HEK293T (cell line): ENCODE measurements at regions not wholly inside any gene's neighbourhood (a gene's known extent, or its start where the extent isn't known, plus 50 kb on each side); places are given as distances from the start of the nearest gene placed in this dataset.

ENCODE experiments used
- CTCF ChIA-PET: fragments of 350-600 bp; formaldehyde crosslinking; extraction: SDS; loops from one replicate; lab custom pipeline; 2021; ENCODE audit warnings: antibody characterized with exemption, inconsistent platforms; lab: Yijun Ruan, JAX
- POLR2A ChIA-PET: fragments of 350-600 bp; formaldehyde crosslinking; extraction: SDS; loops from one replicate; lab custom pipeline; 2020; ENCODE audit warnings: antibody characterized with exemption, inconsistent platforms; lab: Yijun Ruan, JAX
- DNase-seq: peaks from one replicate; pipeline ENCODE4 v3.0.0; 2012; ENCODE audit warnings: mixed read lengths; ENCODE audit errors: extremely low spot score
- ARNT ChIP-seq: fragments of 450-650 bp; IDR thresholded peaks from 2 replicates; pipeline ENCODE4 v1.6.1; 2017; ENCODE audit warnings: mild to moderate bottlenecking
- BHLHE40 ChIP-seq: fragments of 450-650 bp; IDR thresholded peaks from 2 replicates; pipeline ENCODE4 v1.6.1; 2016; ENCODE audit warnings: mild to moderate bottlenecking, moderate library complexity, borderline replicate concordance
- CTBP1 ChIP-seq: fragments of 450-650 bp; IDR thresholded peaks from 2 replicates; pipeline ENCODE4 v1.6.1; 2016; ENCODE audit warnings: borderline replicate concordance
- ELF4 ChIP-seq: fragments of 450-650 bp; IDR thresholded peaks from 2 replicates; pipeline ENCODE4 v1.6.1; 2017; ENCODE audit warnings: antibody characterized with exemption
- FOXA1 ChIP-seq: fragments of 450-650 bp; IDR thresholded peaks from 2 replicates; pipeline ENCODE4 v1.6.1; 2016; ENCODE audit warnings: mild to moderate bottlenecking
- FOXK2 ChIP-seq: fragments of 450-650 bp; IDR thresholded peaks from 2 replicates; pipeline ENCODE4 v1.6.1; 2016; ENCODE audit warnings: mild to moderate bottlenecking
- FOXM1 ChIP-seq: fragments of 450-650 bp; IDR thresholded peaks from 2 replicates; pipeline ENCODE4 v1.6.1; 2017; ENCODE audit warnings: mild to moderate bottlenecking, borderline replicate concordance
- HDGF ChIP-seq: fragments of 450-650 bp; IDR thresholded peaks from 2 replicates; pipeline ENCODE4 v1.6.1; 2017; ENCODE audit warnings: antibody characterized with exemption, borderline replicate concordance
- L3MBTL2 ChIP-seq: fragments of 450-650 bp; conservative IDR thresholded peaks from 2 replicates; pipeline ENCODE4 v1.6.1; 2016; ENCODE audit warnings: mild to moderate bottlenecking
- LEF1 ChIP-seq: fragments of 450-650 bp; IDR thresholded peaks from 2 replicates; pipeline ENCODE4 v1.6.1; 2017; ENCODE audit warnings: mild to moderate bottlenecking, borderline replicate concordance
- NFRKB ChIP-seq: fragments of 450-650 bp; IDR thresholded peaks from 2 replicates; pipeline ENCODE4 v1.6.1; 2016; ENCODE audit warnings: mild to moderate bottlenecking, moderate library complexity
- PKNOX1 ChIP-seq: fragments of 450-650 bp; IDR thresholded peaks from 2 replicates; pipeline ENCODE4 v1.6.1; 2016
- SP1 ChIP-seq: fragments of 450-650 bp; IDR thresholded peaks from 2 replicates; pipeline ENCODE4 v1.6.1; 2017
- SUZ12 ChIP-seq: fragments of 450-650 bp; IDR thresholded peaks from 2 replicates; pipeline ENCODE4 v1.6.1; 2016; ENCODE audit warnings: mild to moderate bottlenecking
- TARDBP ChIP-seq: fragments of 450-650 bp; IDR thresholded peaks from 2 replicates; pipeline ENCODE4 v1.6.1; 2016
- ZNF384 ChIP-seq: fragments of 450-650 bp; IDR thresholded peaks from 2 replicates; pipeline ENCODE4 v1.6.1; 2016

GRCh38 chr1:229710746-229711145 lies 84.7 kb downstream of the URB2 start:
- TF ChIP-seq PKNOX1 = no peak
- TF ChIP-seq LEF1 = no peak
- TF ChIP-seq BHLHE40 = no peak
- TF ChIP-seq TARDBP = no peak
- no peak for TF ChIP-seq NFRKB
- no peak for TF ChIP-seq CTBP1
- TF ChIP-seq FOXM1 = no peak
- TF ChIP-seq SP1 = no peak
- no peak for TF ChIP-seq L3MBTL2
- no peak for TF ChIP-seq ELF4
- TF ChIP-seq ZNF384 = no peak
- no peak for TF ChIP-seq SUZ12
- TF ChIP-seq HDGF = no peak
- TF ChIP-seq FOXK2 = no peak
- DNase-seq = no peak
- ChIA-PET CTCF (no interaction called here), POLR2A (no interaction called here)

- TF ChIP-seq TARDBP (no peak), PKNOX1 (no peak), FOXA1 (no peak), ELF4 (no peak), FOXM1 (no peak), FOXK2 (no peak)
- ChIA-PET CTCF (no interaction called here), POLR2A (no interaction called here)
- DNase-seq = no peak
Measured at GRCh38 chr1:229714306-229714705, 88.3 kb downstream of the URB2 start.

GRCh38 chr1:229714964-229715603 lies 89.0 kb downstream of the URB2 start:
- ChIA-PET CTCF (no interaction called here), POLR2A (no interaction called here)
- DNase-seq = no peak
- TF ChIP-seq CTBP1 = no peak
- no peak for TF ChIP-seq LEF1
- no peak for TF ChIP-seq ELF4
- no peak for TF ChIP-seq PKNOX1

GRCh38 chr1:229716069-229716468 lies 90.0 kb downstream of the URB2 start:
- POLR2A ChIA-PET = no interaction called here
- CTCF ChIA-PET = no interaction called here
- no peak for DNase-seq
- TF ChIP-seq LEF1 = no peak
- TF ChIP-seq ZNF384 = no peak
- TF ChIP-seq FOXA1 = no peak
- no peak for TF ChIP-seq FOXM1
- no peak for TF ChIP-seq L3MBTL2
- no peak for TF ChIP-seq TARDBP
- TF ChIP-seq ARNT = no peak
- no peak for TF ChIP-seq NFRKB
- TF ChIP-seq ELF4 = no peak
- no peak for TF ChIP-seq FOXK2
- no peak for TF ChIP-seq HDGF
- no peak for TF ChIP-seq BHLHE40
- TF ChIP-seq PKNOX1 = no peak
- TF ChIP-seq SP1 = no peak
- no peak for TF ChIP-seq CTBP1
- TF ChIP-seq SUZ12 = no peak

GRCh38 chr1:229716704-229717103 lies 90.7 kb downstream of the URB2 start:
- CTCF ChIA-PET = interaction anchor here (0.6 kb wide), 2 partner anchors 270 to 557 kb away, joined by 3 read pairs; no protein-coding TSS in a partner anchor
- no peak for DNase-seq
- POLR2A ChIA-PET = interaction anchor here (0.6 kb wide), 1 partner anchor 350 kb away, joined by 3 read pairs; the partner anchor contains the start of gene GALNT2
- TF ChIP-seq PKNOX1 (no peak), TARDBP (no peak), SUZ12 (no peak), ARNT (no peak), ELF4 (no peak), HDGF (no peak), L3MBTL2 (no peak), FOXK2 (no peak)
